ENCODE measurements at regions not wholly inside any gene's neighbourhood (a gene's known extent, or its start where the extent isn't known, plus 50 kb on each side); places are given as distances from the start of the nearest gene placed in this dataset.

- peak overlapping the region; percentile 100 for H3K27ac Mint-ChIP-seq
- no peaks in the 10 kb centered on the region for H3K27me3 Mint-ChIP-seq (ENCODE audit: low read depth)
- DNase-seq (peak in 1 of 2 donors; percentile 38), ATAC-seq (replicated peaks in 1 of 2) (no peak)
- peaks cover 2 to 9% of the 10 kb centered on the region in 2 donors for H3K36me3 Mint-ChIP-seq (ENCODE audit: insufficient read depth in 2 of 2)
- H3K4me3 Mint-ChIP-seq = peak overlapping the region; percentile 85 to 98
- peaks cover 2 to 3% of the 10 kb centered on the region in 2 donors for H3K9me3 Mint-ChIP-seq
- peaks cover 90% of the 10 kb centered on the region for H3K4me1 Mint-ChIP-seq (ENCODE audit: low read depth)
Observed at GRCh38 chr6:144346719-144347447, 61.7 kb downstream of the UTRN start.

- peaks cover 2 to 3% of the 10 kb centered on the region in 2 donors for H3K9me3 Mint-ChIP-seq
- DNase-seq (no peak), ATAC-seq (replicated peaks in 1 of 2) (no peak)
- H3K27me3 Mint-ChIP-seq (ENCODE audit: low read depth) = no peaks in the 10 kb centered on the region
- H3K27ac Mint-ChIP-seq = peak overlapping the region; percentile 100
- H3K36me3 Mint-ChIP-seq (ENCODE audit: insufficient read depth in 2 of 2) = peaks cover 2 to 9% of the 10 kb centered on the region in 2 donors
- peaks cover 90% of the 10 kb centered on the region for H3K4me1 Mint-ChIP-seq (ENCODE audit: low read depth)
- peak overlapping the region; percentile 85 to 98 for H3K4me3 Mint-ChIP-seq
Observed at GRCh38 chr6:144347448-144347759, 62.3 kb downstream of the UTRN start.

- no peak for ATAC-seq (replicated peaks in 1 of 2)
- Mint-ChIP-seq H3K4me3 (peak overlapping the region in 1 of 2 donors; percentile 72), H3K9me3 (peaks cover 0 to 3% of the 10 kb centered on the region in 2 donors), H3K27ac (peak overlapping the region; percentile 97), H3K27me3 (ENCODE audit: low read depth) (no peaks in the 10 kb centered on the region), H3K4me1 (ENCODE audit: low read depth) (peaks cover 90% of the 10 kb centered on the region), H3K36me3 (ENCODE audit: insufficient read depth in 2 of 2) (peaks cover 2 to 9% of the 10 kb centered on the region in 2 donors)
- DNase-seq = no peak
Observed at GRCh38 chr6:144347933-144348332, 62.8 kb downstream of the UTRN start.

GRCh38 chr6:144349690-144350527 is 64.8 kb downstream of the UTRN start:
- Mint-ChIP-seq H3K4me3 (peak overlapping the region; percentile 79 to 94), H3K9me3 (peaks cover 0 to 3% of the 10 kb centered on the region in 2 donors), H3K36me3 (ENCODE audit: insufficient read depth in 2 of 2) (peaks cover 2 to 9% of the 10 kb centered on the region in 2 donors), H3K4me1 (ENCODE audit: low read depth) (peaks cover 93% of the 10 kb centered on the region), H3K27me3 (ENCODE audit: low read depth) (no peaks in the 10 kb centered on the region), H3K27ac (peak overlapping the region; percentile 99)
- ATAC-seq (replicated peaks in 1 of 2) (peak; percentile 59 to 68), DNase-seq (no peak)

- H3K4me3 Mint-ChIP-seq = peak overlapping the region; percentile 79 to 94
- peaks cover 90% of the 10 kb centered on the region for H3K4me1 Mint-ChIP-seq (ENCODE audit: low read depth)
- H3K27ac Mint-ChIP-seq = peak overlapping the region; percentile 99
- no peaks in the 10 kb centered on the region for H3K27me3 Mint-ChIP-seq (ENCODE audit: low read depth)
- peaks cover 0 to 3% of the 10 kb centered on the region in 2 donors for H3K9me3 Mint-ChIP-seq
- no peak for DNase-seq
- H3K36me3 Mint-ChIP-seq (ENCODE audit: insufficient read depth in 2 of 2) = peaks cover 2 to 7% of the 10 kb centered on the region in 2 donors
- ATAC-seq (replicated peaks in 1 of 2) = no peak
Observed at GRCh38 chr6:144350528-144350880, 65.4 kb downstream of the UTRN start.

- peak overlapping the region; percentile 99 for H3K27ac Mint-ChIP-seq
- H3K9me3 Mint-ChIP-seq = peaks cover 0 to 3% of the 10 kb centered on the region in 2 donors
- ATAC-seq (replicated peaks in 1 of 2) = no peak
- H3K27me3 Mint-ChIP-seq (ENCODE audit: low read depth) = no peaks in the 10 kb centered on the region
- no peak for DNase-seq
- peak overlapping the region; percentile 61 to 94 for H3K4me3 Mint-ChIP-seq
- peaks cover 2 to 7% of the 10 kb centered on the region in 2 donors for H3K36me3 Mint-ChIP-seq (ENCODE audit: insufficient read depth in 2 of 2)
- H3K4me1 Mint-ChIP-seq (ENCODE audit: low read depth) = peaks cover 89% of the 10 kb centered on the region
Observed at GRCh38 chr6:144351379-144352127, 66.4 kb downstream of the UTRN start.

- Mint-ChIP-seq H3K27me3 (ENCODE audit: low read depth) (no peaks in the 10 kb centered on the region), H3K27ac (peak overlapping the region; percentile 31), H3K4me3 (peak overlapping the region; percentile 61 to 94), H3K36me3 (ENCODE audit: insufficient read depth in 2 of 2) (peaks cover 1 to 2% of the 10 kb centered on the region in 2 donors), H3K9me3 (peaks cover 0 to 2% of the 10 kb centered on the region in 2 donors), H3K4me1 (ENCODE audit: low read depth) (peaks cover 84% of the 10 kb centered on the region)
- ATAC-seq (replicated peaks in 1 of 2) = no peak
- no peak for DNase-seq
Observed at GRCh38 chr6:144352331-144352730, 67.2 kb downstream of the UTRN start.

GRCh38 chr6:144353871-144354314 is 68.8 kb downstream of the UTRN start:
- H3K4me1 Mint-ChIP-seq (ENCODE audit: low read depth) = peaks cover 82% of the 10 kb centered on the region
- DNase-seq (no peak), ATAC-seq (replicated peaks in 1 of 2) (peak; percentile 79 to 86)
- peak overlapping the region; percentile 71 to 85 for H3K4me3 Mint-ChIP-seq
- no peaks in the 10 kb centered on the region for H3K9me3 Mint-ChIP-seq
- H3K36me3 Mint-ChIP-seq (ENCODE audit: insufficient read depth in 2 of 2) = no peaks in the 10 kb centered on the region
- H3K27me3 Mint-ChIP-seq (ENCODE audit: low read depth) = no peaks in the 10 kb centered on the region
- H3K27ac Mint-ChIP-seq = peak overlapping the region; percentile 80

- DNase-seq (no peak), ATAC-seq (replicated peaks in 1 of 2) (no peak)
- H3K36me3 Mint-ChIP-seq (ENCODE audit: insufficient read depth in 2 of 2) = peaks cover 0 to 2% of the 10 kb centered on the region in 2 donors
- no peaks in the 10 kb centered on the region for H3K9me3 Mint-ChIP-seq
- peak overlapping the region; percentile 30 for H3K27ac Mint-ChIP-seq
- peaks cover 78% of the 10 kb centered on the region for H3K4me1 Mint-ChIP-seq (ENCODE audit: low read depth)
- H3K27me3 Mint-ChIP-seq (ENCODE audit: low read depth) = no peaks in the 10 kb centered on the region
- no peak overlapping the region for H3K4me3 Mint-ChIP-seq
Observed at GRCh38 chr6:144359783-144360182, 74.6 kb downstream of the UTRN start.

- Mint-ChIP-seq H3K4me3 (peak overlapping the region in 1 of 2 donors; percentile 11), H3K4me1 (ENCODE audit: low read depth) (peaks cover 80% of the 10 kb centered on the region), H3K9me3 (no peaks in the 10 kb centered on the region), H3K36me3 (ENCODE audit: insufficient read depth in 2 of 2) (peaks cover 0 to 2% of the 10 kb centered on the region in 2 donors), H3K27me3 (ENCODE audit: low read depth) (no peaks in the 10 kb centered on the region), H3K27ac (peak overlapping the region; percentile 5)
- ATAC-seq (replicated peaks in 1 of 2) (peak in 1 of 2 donors; percentile 32), DNase-seq (no peak)
Observed at GRCh38 chr6:144360401-144360800, 75.3 kb downstream of the UTRN start.

- Mint-ChIP-seq H3K9me3 (no peaks in the 10 kb centered on the region), H3K27me3 (ENCODE audit: low read depth) (no peaks in the 10 kb centered on the region), H3K36me3 (ENCODE audit: insufficient read depth in 2 of 2) (peaks cover 0 to 2% of the 10 kb centered on the region in 2 donors), H3K4me1 (ENCODE audit: low read depth) (peaks cover 85% of the 10 kb centered on the region), H3K27ac (peak overlapping the region; percentile 43), H3K4me3 (peak overlapping the region in 1 of 2 donors; percentile 11)
- ATAC-seq (replicated peaks in 1 of 2) = no peak
- DNase-seq = no peak
Observed at GRCh38 chr6:144361016-144361415, 75.9 kb downstream of the UTRN start.

GRCh38 chr6:144362042-144363018 is 77.2 kb downstream of the UTRN start:
- ATAC-seq (replicated peaks in 1 of 2) (peak; percentile 32 to 70), DNase-seq (no peak)
- H3K4me3 Mint-ChIP-seq = peak overlapping the region; percentile 20 to 50
- no peaks in the 10 kb centered on the region for H3K27me3 Mint-ChIP-seq (ENCODE audit: low read depth)
- H3K9me3 Mint-ChIP-seq = no peaks in the 10 kb centered on the region
- peaks cover 2 to 5% of the 10 kb centered on the region in 2 donors for H3K36me3 Mint-ChIP-seq (ENCODE audit: insufficient read depth in 2 of 2)
- H3K27ac Mint-ChIP-seq = peak overlapping the region; percentile 93
- H3K4me1 Mint-ChIP-seq (ENCODE audit: low read depth) = peaks cover 83% of the 10 kb centered on the region

All from activated T-cell treated with anti-CD3 and anti-CD28 coated beads, Interleukin-2, amount 50 U/mL, for 72 hours (primary cell).